HCT116 (cell line): ENCODE measurements at regions not wholly inside any gene's neighbourhood (a gene's known extent, or its start where the extent isn't known, plus 50 kb on each side); places are given as distances from the start of the nearest gene placed in this dataset.

Experiments
- ATAC-seq: fragments of 200-7000 bp; cut with Tn5 transposase; 2 replicates; pipeline ENCODE4 v1.9.1; 2020; ENCODE audit warnings: mild to moderate bottlenecking, moderate library complexity
- BruUV-seq: library from RNA; stranded (reverse); fragments of 400-500 nt; replicated peaks from 2 replicates; lab custom pipeline; 2021; lab: Mats Ljungman, UMichigan
- CTCF ChIA-PET: fragments of 300-600 bp; sonication (Branson Sonifier 250); formaldehyde crosslinking; loops from one replicate; lab custom pipeline; 2021; ENCODE audit warnings: antibody characterized with exemption; lab: Charles Lee
- POLR2A ChIA-PET: fragments of 300-600, 350-600 bp; sonication (Branson Sonifier 250); formaldehyde crosslinking; loops from one replicate; lab custom pipeline; 2021; ENCODE audit warnings: antibody characterized with exemption; lab: Charles Lee
- RAD21 ChIA-PET, 2 experiments: fragments of 300-600 bp; sonication (Branson Sonifier 250); formaldehyde crosslinking; loops; one replicate each; lab custom pipeline; 2023; ENCODE audit warnings: low total read pairs in 2 of 2; ENCODE audit not compliant: uncharacterized antibody in 2 of 2, unreplicated experiment in 2 of 2, low non-redundant PET in 1 of 2; lab: Charles Lee
- DNase-seq: peaks from one replicate; pipeline ENCODE4 v3.0.0-alpha.2; 2010; ENCODE audit warnings: low read depth, low spot score
- H2AFZ ChIP-seq: fragments of 200-600 bp; shearing (Covaris generic), sonication (generic); 2 replicates; pipeline ENCODE4 v1.6.1; 2017; ENCODE audit warnings: low read depth, mixed run types, mixed read lengths, antibody characterized with exemption, low read length; ENCODE audit not compliant: poor library complexity, severe bottlenecking
- H3K27ac ChIP-seq: 2 replicates; pipeline ENCODE4 v1.5.1; 2012; ENCODE audit warnings: low read depth, low read length
- H3K27me3 ChIP-seq: fragments of 200-600 bp; sonication (generic); 2 replicates; pipeline ENCODE4 v1.6.1; 2016; ENCODE audit warnings: mixed run types, low read length, mixed read lengths; ENCODE audit not compliant: insufficient read depth
- H3K36me3 ChIP-seq, 2 experiments: fragments of 200-500 bp in 1 of 2; fragments of 200-600 bp in 1 of 2; sonication (Bioruptor generic) in 1 of 2; sonication (generic) in 1 of 2; 2 replicates each; pipeline versions ENCODE4 v1.5.1 to v1.6.1; 2014 to 2016; ENCODE audit warnings: low read length in 2 of 2, inconsistent platforms in 1 of 2, mixed read lengths in 1 of 2, mixed run types in 1 of 2; ENCODE audit not compliant: insufficient read depth in 2 of 2, control insufficient read depth in 1 of 2
- H3K4me1 ChIP-seq, 2 experiments: fragments of 200-600 bp in 1 of 2; sonication (generic) in 1 of 2; 2 replicates each; pipeline versions ENCODE4 v1.5.1 to v1.6.1; 2012 to 2017; ENCODE audit warnings: low read length in 2 of 2, inconsistent platforms in 1 of 2, mild to moderate bottlenecking in 1 of 2, mixed read lengths in 1 of 2, mixed run types in 1 of 2, moderate library complexity in 1 of 2; ENCODE audit not compliant: insufficient read depth in 2 of 2, control insufficient read depth in 1 of 2
- H3K4me2 ChIP-seq: fragments of 200-600 bp; sonication (generic); 2 replicates; pipeline ENCODE4 v1.6.1; 2017; ENCODE audit warnings: mixed run types, low read length, mixed read lengths
- H3K4me3 ChIP-seq, 2 experiments: fragments of 200-600 bp in 1 of 2; sonication (generic) in 1 of 2; replicated peaks in 1 of 2; 2 replicates each; pipeline ENCODE4 v1.5.1; 2011 to 2016; ENCODE audit warnings: low read length in 2 of 2, control low read depth in 1 of 2, low read depth in 1 of 2, mild to moderate bottlenecking in 1 of 2, mixed read lengths in 1 of 2, mixed run types in 1 of 2
- H3K79me2 ChIP-seq: fragments of 200-600 bp; sonication (generic); 2 replicates; pipeline ENCODE4 v1.6.1; 2017; ENCODE audit warnings: mild to moderate bottlenecking, mixed run types, low read length, moderate library complexity, mixed read lengths; ENCODE audit not compliant: insufficient read depth
- H3K9ac ChIP-seq: fragments of 200-600 bp; sonication (generic); 2 replicates; pipeline ENCODE4 v1.6.1; 2016; ENCODE audit warnings: low read length, mixed read lengths
- H3K9me2 ChIP-seq: fragments of 200-600 bp; sonication (generic), shearing (Covaris generic); 2 replicates; pipeline ENCODE4 v1.6.1; 2017; ENCODE audit warnings: mixed run types, mild to moderate bottlenecking, moderate library complexity; ENCODE audit not compliant: insufficient read depth
- H3K9me3 ChIP-seq, 2 experiments: fragments of 200-500 bp in 1 of 2; fragments of 200-600 bp in 1 of 2; sonication (Bioruptor generic) in 1 of 2; sonication (generic) in 1 of 2; 2 replicates each; pipeline ENCODE4 v1.6.1; 2014 to 2017; ENCODE audit warnings: low read length in 2 of 2, mixed read lengths in 2 of 2, inconsistent platforms in 1 of 2, low read depth in 1 of 2, mild to moderate bottlenecking in 1 of 2, mixed run types in 1 of 2, moderate library complexity in 1 of 2; ENCODE audit not compliant: control insufficient read depth in 1 of 2, insufficient read depth in 1 of 2
- H4K20me1 ChIP-seq: fragments of 200-600 bp; sonication (generic), shearing (Covaris generic); 2 replicates; pipeline ENCODE4 v1.6.1; 2017; ENCODE audit warnings: mixed run types, mild to moderate bottlenecking, moderate library complexity; ENCODE audit not compliant: insufficient read depth
- EZH2phosphoT487 ChIP-seq: fragments of 200-600 bp; IDR thresholded peaks from 2 replicates; pipeline ENCODE4 v1.6.1; 2018; ENCODE audit warnings: antibody characterized with exemption, borderline replicate concordance
- FOSL1 ChIP-seq: IDR thresholded peaks from 2 replicates; pipeline ENCODE4 v1.6.1; 2012; ENCODE audit warnings: low read depth
- JUND ChIP-seq: IDR thresholded peaks from 2 replicates; pipeline ENCODE4 v1.6.1; 2012
- POLR2AphosphoS5 ChIP-seq: IDR thresholded peaks from 2 replicates; pipeline ENCODE4 v1.6.1; 2011; ENCODE audit warnings: mild to moderate bottlenecking, low read depth, low read length, moderate library complexity
- SP1 ChIP-seq: IDR thresholded peaks from 2 replicates; pipeline ENCODE4 v1.6.1; 2012; ENCODE audit warnings: low read depth
- YY1 ChIP-seq: IDR thresholded peaks from 2 replicates; pipeline ENCODE4 v1.6.1; 2011; ENCODE audit warnings: low read length, low read depth, moderate library complexity, mild to moderate bottlenecking; ENCODE audit not compliant: insufficient replicate concordance; ENCODE audit errors: extremely low read depth
- ZBTB33 ChIP-seq: IDR thresholded peaks from 2 replicates; pipeline ENCODE4 v1.6.1; 2011; ENCODE audit warnings: mild to moderate bottlenecking, low read length, moderate library complexity; ENCODE audit not compliant: insufficient replicate concordance; ENCODE audit errors: extremely low read depth
- ZFX ChIP-seq: fragments of 450-650 bp; IDR thresholded peaks from 2 replicates; pipeline ENCODE4 v1.6.1; 2017
- intact Hi-C: fragments of 100-400 bp; cut with micrococcal nuclease; formaldehyde crosslinking; loops from 2 replicates; pipeline ENCODE4 v1.10.0; 2022

- Histone ChIP-seq H3K27me3 (no peaks in the 10 kb centered on the region), H3K4me1 (no peaks in the 10 kb centered on the region), H2AFZ (peak overlapping the region; percentile 70), H3K9ac (no peak overlapping the region), H3K79me2 (no peaks in the 10 kb centered on the region), H4K20me1 (no peaks in the 10 kb centered on the region), H3K27ac (no peak overlapping the region), H3K4me3 (no peak overlapping the region), H3K9me3 (no peaks in the 10 kb centered on the region), H3K4me2 (no peak overlapping the region), H3K36me3 (no peaks in the 10 kb centered on the region), H3K9me2 (no peaks in the 10 kb centered on the region)
- no peak for TF ChIP-seq EZH2phosphoT487
- TF ChIP-seq ZBTB33, result no peak
- TF ChIP-seq POLR2AphosphoS5, result no peak
- no peak for TF ChIP-seq YY1
- TF ChIP-seq SP1, result no peak
- no peak for TF ChIP-seq ZFX
- TF ChIP-seq JUND, result no peak
- TF ChIP-seq FOSL1, result no peak
- intact Hi-C loops, result no loop called here
- BruUV-seq, result no TSS peak
- POLR2A ChIA-PET, result no interaction called here
- no peak for DNase-seq
- CTCF ChIA-PET, result no interaction called here
- RAD21 ChIA-PET, result no interaction called here
- peak; percentile 72 for ATAC-seq
Measured at GRCh38 chr9:110008663-110009062, 199.3 kb downstream of the C9orf152 start.
